Stimulated activated CD4-positive, alpha-beta T cell treated with anti-CD3 and anti-CD28 coated beads, Interleukin-15, amount 100 ng/mL, for 48 hours (primary cell): ENCODE measurements at regions not wholly inside any gene's neighbourhood (a gene's known extent, or its start where the extent isn't known, plus 50 kb on each side); places are given as distances from the start of the nearest gene placed in this dataset.

Experiments used
- DNase-seq, 2 donors: peaks; one replicate each; pipeline ENCODE4 v3.0.0-alpha.2; 2020; ENCODE audit warnings: low read depth in 2 of 2

DNA sequence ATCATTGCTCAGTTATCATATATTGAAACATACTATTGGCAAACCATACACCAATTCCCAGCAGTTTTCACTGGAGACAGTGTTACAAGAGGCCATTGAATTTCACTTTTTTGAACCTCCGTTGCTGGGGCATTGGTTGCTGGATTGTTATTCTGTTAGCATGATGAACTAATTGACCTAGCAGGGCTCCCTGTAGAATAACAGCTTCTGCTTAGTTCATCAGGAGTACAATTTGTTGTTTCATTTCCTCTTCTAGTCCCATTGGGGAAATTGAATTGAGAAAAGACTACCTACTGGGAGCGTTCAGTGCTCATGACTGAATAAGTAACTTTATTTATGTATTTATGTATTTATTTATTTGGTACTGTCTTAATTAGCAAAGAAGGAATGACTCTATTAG is 151.6 kb downstream of the SLIT2 start:
- no peak for DNase-seq

DNA sequence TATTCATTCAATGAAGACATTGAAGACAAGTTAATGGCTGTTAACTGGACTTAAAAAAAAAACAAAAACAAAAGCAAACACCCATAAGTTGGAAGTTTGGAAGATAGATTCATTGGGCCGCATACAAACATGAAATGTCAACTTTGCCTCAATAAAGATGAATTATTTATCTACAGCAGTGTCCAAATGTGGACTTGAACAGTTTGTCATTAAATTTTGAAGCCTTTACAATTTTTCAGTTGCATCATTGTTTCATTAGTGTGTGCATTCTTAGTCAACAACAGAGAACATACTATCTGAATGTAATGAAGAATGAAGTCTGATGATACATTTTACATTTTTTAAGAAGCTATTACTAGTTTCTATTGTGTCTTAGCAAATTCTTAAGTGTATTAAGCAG is 152.1 kb downstream of the SLIT2 start:
- DNase-seq, result no peak

DNA sequence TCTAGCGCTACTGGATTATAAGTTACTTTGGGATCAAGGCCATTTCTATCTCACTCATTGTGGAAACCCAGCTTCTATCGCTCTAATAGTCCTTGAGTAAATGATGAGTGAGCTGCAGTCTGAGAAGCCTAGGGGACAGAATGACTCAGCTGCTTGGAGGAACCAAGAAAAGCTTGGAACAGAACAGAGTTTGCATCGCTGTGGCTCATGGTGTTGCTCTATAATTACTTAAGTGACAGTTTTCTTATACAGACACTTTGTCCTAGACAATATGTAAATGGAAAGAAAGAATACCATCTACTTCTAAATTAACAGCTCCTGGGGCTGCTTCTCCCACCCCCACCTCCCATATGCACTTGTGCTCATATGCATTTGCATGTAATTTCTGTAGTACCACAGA is 156.9 kb downstream of the SLIT2 start:
- DNase-seq, result no peak

GRCh38 chr4:20412072-20412471 is 160.4 kb downstream of the SLIT2 start:
- DNase-seq, result no peak

DNA sequence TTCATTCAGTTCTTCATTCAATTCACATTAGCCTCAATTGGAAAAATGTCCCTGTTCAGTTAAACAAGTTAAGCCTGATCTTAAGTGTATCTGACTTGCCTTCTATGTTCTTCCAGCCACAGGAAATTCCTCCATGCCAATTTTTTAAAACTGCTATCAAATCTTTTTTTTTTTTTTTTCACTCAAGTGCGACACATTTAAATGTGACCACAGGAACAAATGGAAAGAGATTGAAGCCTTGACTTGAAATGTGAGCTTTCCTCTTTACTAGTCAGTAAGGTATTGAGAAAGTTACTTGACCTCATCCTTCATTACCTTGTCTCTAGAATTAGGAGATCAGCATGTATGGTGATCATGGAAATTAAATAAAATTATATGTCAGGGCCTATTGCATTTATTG is 165.1 kb downstream of the SLIT2 start:
- no peak for DNase-seq

DNA sequence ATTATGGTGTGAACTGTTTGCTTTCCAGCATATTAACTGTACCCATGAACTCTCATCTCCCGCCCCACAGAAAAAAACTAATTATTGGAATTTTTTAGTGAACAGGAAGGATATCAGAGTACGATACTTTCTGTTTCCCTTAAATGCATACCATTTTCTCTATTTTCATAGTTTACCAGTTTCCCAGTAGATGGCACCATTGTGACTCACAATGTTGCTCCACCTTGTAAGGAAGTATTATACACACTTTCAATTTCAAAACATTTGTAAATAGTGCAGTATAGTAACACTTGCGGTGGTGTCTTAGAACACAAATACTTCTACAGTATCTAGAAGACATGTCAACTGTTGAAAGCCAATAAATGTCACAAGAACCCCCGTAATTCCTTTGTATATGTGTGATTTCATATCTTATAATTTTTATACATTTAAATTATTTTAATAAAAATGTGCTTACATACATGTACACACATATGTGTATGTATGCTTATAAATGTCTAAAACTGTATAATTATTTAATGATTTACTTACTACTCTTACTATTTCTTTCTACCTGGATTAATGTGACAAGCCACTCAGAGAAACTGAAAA is 167.3 kb downstream of the SLIT2 start:
- DNase-seq, result no peak

- DNase-seq, result no peak
Measured at GRCh38 chr4:20420916-20421602, 169.4 kb downstream of the SLIT2 start.

DNA sequence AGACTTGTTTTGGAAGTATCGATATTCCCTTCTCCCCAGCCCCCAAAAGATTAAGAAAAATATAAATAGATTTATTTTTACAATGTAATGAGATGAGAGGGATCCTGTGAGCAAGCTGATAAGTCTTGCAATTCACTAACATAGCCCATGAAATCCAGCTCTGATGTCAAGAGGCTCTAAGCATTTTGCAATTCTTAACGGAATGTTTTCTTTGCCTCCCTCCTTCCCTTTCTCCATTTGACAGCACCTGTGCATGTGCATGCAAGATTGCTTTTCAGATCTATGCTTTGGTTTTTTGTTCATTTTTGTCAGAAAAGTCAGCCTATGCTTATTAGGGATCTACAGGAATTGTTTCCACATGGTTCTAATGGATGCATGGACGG is 169.9 kb downstream of the SLIT2 start:
- no peak for DNase-seq

DNA sequence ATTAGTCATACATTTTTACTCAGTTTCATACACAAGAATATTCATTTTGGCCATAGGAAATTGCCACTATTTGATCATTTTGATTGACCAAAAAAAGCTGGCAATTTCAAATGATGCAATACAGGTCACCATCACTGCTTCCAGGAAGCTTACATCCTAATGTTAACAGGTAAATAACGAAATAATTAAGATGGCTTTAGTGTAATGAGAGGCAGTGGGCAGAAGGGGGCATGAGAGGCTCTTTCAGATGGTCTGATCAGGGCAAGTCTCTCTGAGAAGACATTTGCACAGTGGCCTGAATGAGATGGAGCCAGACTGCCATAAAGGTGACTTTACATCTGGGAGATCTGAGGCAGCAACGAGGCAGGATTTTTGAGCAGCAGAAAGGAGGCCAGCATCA is 170.7 kb downstream of the SLIT2 start:
- peak in 1 of 2 donors; percentile 7 for DNase-seq

DNA sequence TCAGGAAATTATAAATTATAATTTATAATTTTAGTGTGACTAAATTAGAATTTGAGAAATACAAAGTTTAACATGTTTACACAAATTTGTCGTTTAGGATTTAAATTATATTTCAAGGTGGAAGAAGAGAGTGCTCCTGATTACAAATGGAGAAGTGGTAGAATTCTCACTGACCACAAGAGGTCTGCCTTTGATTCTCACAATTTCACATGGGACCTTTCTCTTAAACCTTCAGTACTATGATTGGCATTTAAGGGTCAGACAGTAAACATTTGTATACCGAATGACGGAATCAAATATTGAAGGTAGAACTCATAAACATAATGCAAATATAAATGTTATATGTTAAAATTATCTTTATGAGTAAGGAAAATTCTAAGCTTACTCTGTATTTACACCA is 171.7 kb downstream of the SLIT2 start:
- no peak for DNase-seq

- no peak for DNase-seq
Measured at GRCh38 chr4:20426028-20426427, 174.3 kb downstream of the SLIT2 start.

DNA sequence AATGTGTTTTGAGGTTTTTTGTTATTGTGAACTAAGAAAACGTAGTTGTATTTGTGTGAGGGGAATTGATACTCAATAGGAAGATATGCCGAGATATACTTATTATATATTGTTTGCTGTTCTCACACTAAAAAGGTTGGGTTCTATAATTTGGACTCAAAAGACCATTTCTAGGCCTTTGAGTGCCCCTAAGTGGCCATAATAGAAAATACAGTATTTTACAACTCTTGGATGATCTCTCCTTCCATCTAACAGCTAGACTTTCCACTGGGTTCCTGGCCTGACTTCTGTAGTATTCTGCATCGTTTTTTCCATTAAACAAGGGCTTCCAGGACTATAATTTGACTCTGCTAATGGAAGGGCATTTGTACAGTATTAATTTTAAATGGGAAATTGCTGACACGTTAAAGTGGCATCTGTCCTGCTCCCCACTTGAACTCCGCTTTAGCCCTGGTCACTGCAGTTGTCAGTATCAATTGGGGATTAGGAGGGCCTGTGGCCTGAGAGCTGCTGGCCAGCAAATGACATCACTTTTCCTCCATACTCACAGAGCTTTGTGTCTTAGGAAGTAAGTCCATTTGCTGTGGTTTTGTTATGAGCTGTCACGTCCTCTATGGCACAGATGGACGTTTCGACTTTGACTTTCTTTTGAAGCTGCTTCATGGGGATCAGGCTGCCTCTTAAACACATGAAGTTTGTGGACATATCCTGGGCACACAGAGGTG is 176.9 kb downstream of the SLIT2 start:
- no peak for DNase-seq

DNA sequence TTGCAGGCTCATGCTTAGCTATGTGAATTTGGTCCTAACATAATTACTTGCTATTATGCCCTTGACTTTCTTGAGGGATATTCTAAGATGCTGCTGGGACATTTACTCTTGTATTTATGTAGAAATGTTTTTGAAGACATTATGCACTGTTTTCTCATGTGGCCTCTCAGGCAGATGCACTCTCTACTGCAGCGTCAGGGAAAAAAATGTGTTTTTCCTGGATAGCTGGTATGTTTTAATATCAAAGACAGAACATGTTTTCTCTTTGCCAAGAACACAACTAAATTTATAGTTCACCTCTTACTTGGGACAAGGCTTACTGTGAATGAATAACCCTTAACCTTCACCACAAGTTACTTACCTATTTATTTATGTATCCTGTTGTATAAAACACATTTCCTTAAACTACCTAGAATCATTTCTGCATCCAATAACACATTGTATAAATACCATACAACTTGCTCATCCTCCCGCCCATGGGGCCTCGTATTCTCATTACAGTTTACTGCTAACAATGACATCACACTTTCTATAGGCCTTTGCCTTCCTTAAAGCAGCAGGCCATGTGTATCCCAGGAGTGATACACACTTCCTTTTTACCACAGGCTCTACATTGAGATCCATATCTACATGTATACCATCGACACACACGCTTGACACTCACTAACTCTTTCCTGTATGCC is 178.7 kb downstream of the SLIT2 start:
- no peak for DNase-seq

- no peak for DNase-seq
Measured at GRCh38 chr4:20431543-20431951, 179.8 kb downstream of the SLIT2 start.

DNA sequence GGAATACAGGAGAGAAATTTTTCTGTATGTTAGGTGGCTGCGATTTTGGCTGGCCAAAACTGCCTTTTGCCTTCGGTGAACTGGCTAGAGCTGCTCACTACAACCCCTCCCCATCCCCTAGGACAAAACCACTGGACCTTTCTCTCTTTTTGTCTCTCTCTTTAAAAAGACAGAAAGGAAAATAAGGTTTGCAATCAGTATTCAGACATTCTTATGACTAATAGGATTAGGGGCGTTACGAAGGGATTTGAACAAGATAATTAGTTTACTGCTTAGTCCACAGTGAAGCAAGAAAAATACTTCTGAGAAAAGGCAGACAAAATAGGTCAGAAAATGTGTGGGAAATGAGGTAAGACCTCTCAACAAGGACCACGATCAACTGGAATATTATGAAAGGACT is 180.4 kb downstream of the SLIT2 start:
- no peak for DNase-seq

DNA sequence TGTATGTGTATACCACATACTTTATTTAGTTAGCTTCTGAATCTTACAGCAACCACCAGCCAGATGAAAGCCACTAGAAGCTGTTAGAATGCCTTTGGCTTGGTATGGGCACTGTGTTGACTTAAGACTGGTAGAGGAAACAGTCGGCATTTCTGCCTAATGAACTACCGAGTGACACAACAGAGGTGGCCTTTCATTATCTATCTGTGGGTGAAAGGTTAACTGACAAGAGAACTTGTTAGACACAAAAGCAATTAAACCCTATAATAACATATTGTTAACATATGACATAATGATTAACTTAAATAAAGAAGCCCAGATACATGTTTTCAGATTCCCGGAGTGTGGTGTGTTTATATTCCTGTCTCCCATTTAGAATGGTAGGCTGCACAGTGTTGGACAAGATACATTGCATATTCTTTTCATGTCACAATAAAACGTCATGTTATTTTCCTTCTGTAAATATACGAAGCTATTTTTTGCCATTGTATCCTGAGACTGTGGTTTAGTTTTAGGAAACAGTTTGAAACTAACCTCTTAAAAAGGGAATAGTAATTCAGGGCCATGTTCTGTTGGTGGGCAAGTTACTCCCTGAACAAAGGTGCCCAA is 181.5 kb downstream of the SLIT2 start:
- no peak for DNase-seq

DNA sequence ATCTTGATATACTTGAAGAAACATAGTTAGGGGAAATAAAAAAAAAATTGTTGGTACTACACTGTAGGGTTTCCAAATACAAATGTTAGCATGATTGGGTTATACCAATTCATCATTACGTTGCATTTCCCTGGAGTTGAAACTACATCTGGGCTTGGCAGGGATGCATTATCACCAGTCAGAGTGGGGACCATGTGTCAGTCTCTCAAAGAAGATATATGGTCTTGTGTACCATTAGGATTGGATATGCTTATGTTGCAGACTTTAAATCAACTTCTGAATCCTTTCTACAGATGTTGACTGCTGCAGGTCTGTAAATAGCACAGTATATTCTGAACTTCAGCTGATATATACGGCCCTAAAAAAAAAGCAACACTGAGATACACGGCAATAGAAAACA is 188.5 kb downstream of the SLIT2 start:
- no peak for DNase-seq

GRCh38 chr4:20443015-20443805 is 191.5 kb downstream of the SLIT2 start:
- no peak for DNase-seq

DNA sequence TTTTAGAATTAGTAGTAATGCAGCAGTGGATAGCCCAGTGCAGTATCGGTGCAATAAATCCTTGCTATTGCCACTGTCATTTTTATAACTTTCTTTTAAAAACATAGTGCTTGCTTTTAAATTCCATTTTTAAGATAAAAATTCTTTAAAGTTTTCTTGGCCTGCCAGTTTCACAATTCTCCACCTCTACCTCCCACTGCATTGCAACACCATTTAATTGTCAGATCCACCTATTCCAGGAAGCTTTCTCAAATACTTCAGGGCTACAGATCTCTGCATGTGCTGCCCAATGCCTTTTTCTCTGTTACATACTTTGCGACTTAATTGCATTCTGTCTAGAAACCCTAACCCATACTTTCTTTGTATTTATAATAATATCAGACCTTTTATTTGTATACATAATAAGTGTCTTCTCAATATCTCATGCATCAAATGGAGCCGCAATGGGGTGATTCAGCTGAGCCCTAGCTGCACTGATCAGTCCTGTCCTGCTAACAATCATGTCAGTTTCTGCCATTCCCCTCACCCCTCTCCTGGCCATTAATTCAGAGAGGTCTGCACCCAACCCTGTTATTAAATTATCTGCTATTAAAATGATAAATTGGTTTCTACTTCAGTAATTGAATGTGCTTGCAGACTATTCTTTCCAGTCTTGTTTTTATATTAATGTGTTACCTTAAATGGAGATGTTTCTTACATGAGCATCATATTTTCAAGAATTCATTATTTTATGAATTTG is 193.1 kb downstream of the SLIT2 start:
- no peak for DNase-seq

- DNase-seq, result no peak
Measured at GRCh38 chr4:20445933-20446723, 194.4 kb downstream of the SLIT2 start.
